H9 (cell line): ENCODE measurements at regions not wholly inside any gene's neighbourhood (a gene's known extent, or its start where the extent isn't known, plus 50 kb on each side); places are given as distances from the start of the nearest gene placed in this dataset.

Source experiments
- DNase-seq: peaks from one replicate; pipeline ENCODE4 v3.0.0-alpha.2; 2017
- H2AFZ ChIP-seq: one replicate; pipeline ENCODE4 v1.6.1; 2013; ENCODE audit warnings: mild to moderate bottlenecking, low read length, control low read depth, moderate library complexity
- H2AK5ac ChIP-seq: 2 replicates; pipeline ENCODE4 v1.6.1; 2013; ENCODE audit warnings: low read length, control low read depth, mixed read lengths; ENCODE audit not compliant: insufficient read length
- H2BK120ac ChIP-seq: one replicate; pipeline ENCODE4 v1.6.1; 2013; ENCODE audit warnings: low read depth, mild to moderate bottlenecking, low read length, control low read depth, inconsistent platforms; ENCODE audit not compliant: poor library complexity, severe bottlenecking
- H2BK12ac ChIP-seq: 2 replicates; pipeline ENCODE4 v1.6.1; 2013; ENCODE audit warnings: low read length, control low read depth, mixed read lengths, low read depth; ENCODE audit not compliant: insufficient read length
- H2BK15ac ChIP-seq: 2 replicates; pipeline ENCODE4 v1.6.1; 2013; ENCODE audit warnings: low read depth, low read length, control low read depth
- H2BK20ac ChIP-seq: one replicate; pipeline ENCODE4 v1.6.1; 2013; ENCODE audit warnings: low read depth, mild to moderate bottlenecking, low read length, control low read depth, inconsistent platforms; ENCODE audit not compliant: poor library complexity, severe bottlenecking
- H2BK5ac ChIP-seq: 2 replicates; pipeline ENCODE4 v1.6.1; 2013; ENCODE audit warnings: low read length, control low read depth, mixed read lengths; ENCODE audit not compliant: insufficient read length
- H3K14ac ChIP-seq: 2 replicates; pipeline ENCODE4 v1.6.1; 2013; ENCODE audit warnings: low read length, control low read depth; ENCODE audit not compliant: insufficient read depth
- H3K18ac ChIP-seq: 2 replicates; pipeline ENCODE4 v1.6.1; 2013; ENCODE audit warnings: low read depth, mild to moderate bottlenecking, mixed read lengths, low read length, control low read depth; ENCODE audit not compliant: insufficient read length
- H3K23ac ChIP-seq: 2 replicates; pipeline ENCODE4 v1.6.1; 2013; ENCODE audit warnings: low read length, control low read depth, mixed read lengths, low read depth; ENCODE audit not compliant: insufficient read length
- H3K23me2 ChIP-seq: 2 replicates; pipeline ENCODE4 v1.6.1; 2013; ENCODE audit warnings: low read depth, mild to moderate bottlenecking, mixed read lengths, low read length, control low read depth; ENCODE audit not compliant: insufficient read length, poor library complexity, severe bottlenecking
- H3K27ac ChIP-seq: 2 replicates; pipeline ENCODE4 v1.5.1; 2013; ENCODE audit warnings: low read length, control low read depth, mixed read lengths, low read depth; ENCODE audit not compliant: insufficient read length
- H3K27me3 ChIP-seq: 2 replicates; pipeline ENCODE4 v1.6.1; 2013; ENCODE audit warnings: low read length, control low read depth, inconsistent platforms; ENCODE audit not compliant: insufficient read depth
- H3K4ac ChIP-seq: 2 replicates; pipeline ENCODE4 v1.6.1; 2013; ENCODE audit warnings: low read depth, mild to moderate bottlenecking, control low read depth, inconsistent platforms, low read length, moderate library complexity
- H3K4me1 ChIP-seq: 2 replicates; pipeline ENCODE4 v1.6.1; 2013; ENCODE audit warnings: low read length, control low read depth, inconsistent platforms; ENCODE audit not compliant: insufficient read depth
- H3K4me2 ChIP-seq: 2 replicates; pipeline ENCODE4 v1.6.1; 2013; ENCODE audit warnings: low read length, control low read depth, mixed read lengths; ENCODE audit not compliant: insufficient read length, insufficient read depth
- H3K56ac ChIP-seq: 2 replicates; pipeline ENCODE4 v1.6.1; 2013; ENCODE audit warnings: low read depth, mild to moderate bottlenecking, mixed read lengths, low read length, control low read depth; ENCODE audit not compliant: insufficient read length
- H3K79me1 ChIP-seq: 2 replicates; pipeline ENCODE4 v1.6.1; 2013; ENCODE audit warnings: low read depth, mild to moderate bottlenecking, moderate library complexity, low read length, control low read depth, inconsistent platforms; ENCODE audit not compliant: insufficient read depth, poor library complexity, severe bottlenecking
- H3K79me2 ChIP-seq: 2 replicates; pipeline ENCODE4 v1.6.1; 2013; ENCODE audit warnings: low read length, control low read depth, inconsistent platforms; ENCODE audit not compliant: insufficient read depth
- H3K9ac ChIP-seq: 2 replicates; pipeline ENCODE4 v1.6.1; 2013; ENCODE audit warnings: low read length, control low read depth, mixed read lengths; ENCODE audit not compliant: insufficient read length; ENCODE audit errors: extremely low read depth
- H3K9me3 ChIP-seq: one replicate; pipeline ENCODE4 v1.6.1; 2013; ENCODE audit warnings: low read depth, low read length, inconsistent platforms; ENCODE audit not compliant: control insufficient read depth
- H3T11ph ChIP-seq: one replicate; pipeline ENCODE4 v1.6.1; 2013; ENCODE audit warnings: mild to moderate bottlenecking, low read length, control low read depth, inconsistent platforms
- H4K20me1 ChIP-seq: one replicate; pipeline ENCODE4 v1.6.1; 2013; ENCODE audit not compliant: control insufficient read depth, insufficient read length, insufficient read depth
- H4K5ac ChIP-seq: 2 replicates; pipeline ENCODE4 v1.6.1; 2013; ENCODE audit warnings: low read depth, mild to moderate bottlenecking, mixed read lengths, low read length, control low read depth; ENCODE audit not compliant: insufficient read length
- H4K8ac ChIP-seq: replicated peaks from 2 replicates; pipeline ENCODE4 v1.6.1; 2013; ENCODE audit warnings: low read length, control low read depth, mixed read lengths, low read depth; ENCODE audit not compliant: insufficient read length
- H4K91ac ChIP-seq: 2 replicates; pipeline ENCODE4 v1.6.1; 2013; ENCODE audit warnings: low read depth, mild to moderate bottlenecking, moderate library complexity, mixed read lengths, low read length, control low read depth; ENCODE audit not compliant: insufficient read length
- H3K27ac Mint-ChIP-seq, 3 experiments: 2 replicates in 2 of 3; 3 replicates in 1 of 3; pipeline ENCODE4 v1.8.0; 2020 to 2021; ENCODE audit warnings: mixed read lengths in 3 of 3, mild to moderate bottlenecking in 1 of 3, moderate library complexity in 1 of 3
- H3K27me3 Mint-ChIP-seq: 2 replicates; pipeline ENCODE4 v1.8.0; 2021; ENCODE audit warnings: low read depth, mild to moderate bottlenecking, moderate library complexity, mixed read lengths
- H3K36me3 Mint-ChIP-seq, 3 experiments: 2 replicates in 2 of 3; 3 replicates in 1 of 3; pipeline ENCODE4 v1.8.0; 2020 to 2021; ENCODE audit warnings: low read depth in 3 of 3, mixed read lengths in 3 of 3; ENCODE audit not compliant: insufficient read depth in 1 of 3
- H3K4me1 Mint-ChIP-seq, 2 experiments: 2 replicates each; pipeline ENCODE4 v1.8.0; 2020; ENCODE audit warnings: mixed read lengths in 2 of 2
- H3K4me3 Mint-ChIP-seq, 2 experiments: 2 replicates in 1 of 2; 3 replicates in 1 of 2; pipeline ENCODE4 v1.8.0; 2020 to 2021; ENCODE audit warnings: mild to moderate bottlenecking in 2 of 2, mixed read lengths in 2 of 2, moderate library complexity in 1 of 2
- H3K9me3 Mint-ChIP-seq, 2 experiments: 2 replicates in 1 of 2; 3 replicates in 1 of 2; pipeline ENCODE4 v1.8.0; 2020; ENCODE audit warnings: mild to moderate bottlenecking in 2 of 2, mixed read lengths in 2 of 2, moderate library complexity in 1 of 2
- WGBS: extraction: QIAGEN DNeasy Blood & Tissue Kit; methylation state at CpG from one replicate; pipeline ENCODE4 v1.1.7; 2013; ENCODE audit warnings: missing lambda C conversion rate, low lambda C conversion rate, mixed read lengths; ENCODE audit not compliant: insufficient read length; ENCODE audit errors: extremely low coverage; 5-methylcytosine and 5-hydroxymethylcytosine counted together
- TF ChIP-seq, protein P1 (sequence below): fragments of 200-600 bp; sonication (generic); conservative IDR thresholded peaks from 3 replicates; pipeline ENCODE4 v1.8.0; 2021; ENCODE audit warnings: antibody characterized with exemption, mild to moderate bottlenecking

DNA sequence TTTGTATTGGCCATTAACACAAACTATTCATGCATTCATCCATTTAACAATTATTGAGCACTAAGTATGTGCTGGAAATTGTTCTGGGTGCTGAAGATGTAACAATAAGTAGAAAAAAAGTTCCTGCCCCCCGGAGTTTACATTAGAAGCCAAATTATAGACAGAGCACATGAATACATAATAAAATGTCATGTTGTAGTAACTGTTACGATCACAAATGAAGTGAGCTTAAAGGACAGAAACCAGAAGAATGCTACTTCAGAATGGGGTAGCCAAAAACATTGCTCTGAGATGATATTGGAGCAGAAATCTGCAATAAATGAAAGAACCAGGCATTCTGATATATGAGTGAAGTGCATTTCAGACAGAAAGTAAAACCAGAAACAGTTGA lies 256.0 kb upstream of the SETBP1 start:
- Histone ChIP-seq H2BK15ac (no peak overlapping the region), H3K56ac (no peak overlapping the region), H3K23ac (no peak overlapping the region), H3K4me2 (no peak overlapping the region), H2BK12ac (no peak overlapping the region), H3K79me1 (no peaks in the 10 kb centered on the region), H3K9ac (no peak overlapping the region), H3K27ac (no peak overlapping the region), H3T11ph (no peak overlapping the region), H4K91ac (no peak overlapping the region), H2BK5ac (no peak overlapping the region), H2BK20ac (no peak overlapping the region), H3K4ac (no peak overlapping the region), H4K20me1 (no peaks in the 10 kb centered on the region), H2AK5ac (no peak overlapping the region), H4K8ac (no peak overlapping the region), H4K5ac (no peak overlapping the region), H3K14ac (no peak overlapping the region), H2BK120ac (no peak overlapping the region), H3K79me2 (no peaks in the 10 kb centered on the region), H2AFZ (no peak overlapping the region), H3K27me3 (no peaks in the 10 kb centered on the region), H3K18ac (no peak overlapping the region), H3K4me1 (peaks cover 2% of the 10 kb centered on the region; the same call in 1 of the 2 replicates), H3K9me3 (no peaks in the 10 kb centered on the region), H3K23me2 (no peaks in the 10 kb centered on the region)
- no peak for DNase-seq
- H3K36me3 Mint-ChIP-seq: no peaks in the 10 kb centered on the region; a peak in 2 of 7 replicates
- H3K27me3 Mint-ChIP-seq: peaks cover 14% of the 10 kb centered on the region
- H3K4me1 Mint-ChIP-seq: peaks cover 11% of the 10 kb centered on the region in 2 experiments
- no peak overlapping the region for H3K4me3 Mint-ChIP-seq
- TF ChIP-seq, protein P1, sequence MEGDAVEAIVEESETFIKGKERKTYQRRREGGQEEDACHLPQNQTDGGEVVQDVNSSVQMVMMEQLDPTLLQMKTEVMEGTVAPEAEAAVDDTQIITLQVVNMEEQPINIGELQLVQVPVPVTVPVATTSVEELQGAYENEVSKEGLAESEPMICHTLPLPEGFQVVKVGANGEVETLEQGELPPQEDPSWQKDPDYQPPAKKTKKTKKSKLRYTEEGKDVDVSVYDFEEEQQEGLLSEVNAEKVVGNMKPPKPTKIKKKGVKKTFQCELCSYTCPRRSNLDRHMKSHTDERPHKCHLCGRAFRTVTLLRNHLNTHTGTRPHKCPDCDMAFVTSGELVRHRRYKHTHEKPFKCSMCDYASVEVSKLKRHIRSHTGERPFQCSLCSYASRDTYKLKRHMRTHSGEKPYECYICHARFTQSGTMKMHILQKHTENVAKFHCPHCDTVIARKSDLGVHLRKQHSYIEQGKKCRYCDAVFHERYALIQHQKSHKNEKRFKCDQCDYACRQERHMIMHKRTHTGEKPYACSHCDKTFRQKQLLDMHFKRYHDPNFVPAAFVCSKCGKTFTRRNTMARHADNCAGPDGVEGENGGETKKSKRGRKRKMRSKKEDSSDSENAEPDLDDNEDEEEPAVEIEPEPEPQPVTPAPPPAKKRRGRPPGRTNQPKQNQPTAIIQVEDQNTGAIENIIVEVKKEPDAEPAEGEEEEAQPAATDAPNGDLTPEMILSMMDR: no peak
- WGBS: no CpG with 5 or more reads among the region's 2 CpGs
- peaks cover 8 to 12% of the 10 kb centered on the region in 2 experiments for H3K9me3 Mint-ChIP-seq
- H3K27ac Mint-ChIP-seq: no peak overlapping the region
